Thyroid gland (tissue), 4 donors: ENCODE measurements at regions not wholly inside any gene's neighbourhood (a gene's known extent, or its start where the extent isn't known, plus 50 kb on each side); places are given as distances from the start of the nearest gene placed in this dataset.

Source experiments
- DNase-seq, 2 donors: peaks; one replicate each; pipeline ENCODE4 v3.0.0-alpha.2; 2019
- H3K27ac ChIP-seq, 3 donors: fragments of 200-600 bp; sonication (generic); 1 replicate in 2 of 3; 2 replicates in 1 of 3; pipeline ENCODE4 v1.5.1; 2016 to 2019; ENCODE audit warnings: mild to moderate bottlenecking in 1 of 3, moderate library complexity in 1 of 3
- H3K27me3 ChIP-seq: fragments of 200-600 bp; sonication (generic); one replicate; pipeline ENCODE4 v1.5.1; 2019
- H3K36me3 ChIP-seq, 2 donors: fragments of 200-600 bp; sonication (generic); one replicate each; pipeline ENCODE4 v1.5.1; 2016 to 2019
- H3K4me1 ChIP-seq, 2 donors: fragments of 200-600 bp; sonication (generic); one replicate each; pipeline ENCODE4 v1.5.1; 2017 to 2019
- H3K4me3 ChIP-seq, 3 donors: fragments of 200-600 bp; sonication (generic); replicated peaks in 1 of 3; 1 replicate in 2 of 3; 2 replicates in 1 of 3; pipeline ENCODE4 v1.5.1; 2016; ENCODE audit warnings: mild to moderate bottlenecking in 1 of 3
- H3K9me3 ChIP-seq: fragments of 200-600 bp; sonication (generic); one replicate; pipeline ENCODE4 v1.5.1; 2017
- POLR2A ChIP-seq, 2 donors: fragments of 450-650 bp; IDR thresholded peaks; one replicate each; pipeline ENCODE4 v1.6.1; 2017; ENCODE audit warnings: antibody characterized with exemption in 2 of 2, mild to moderate bottlenecking in 2 of 2, moderate library complexity in 1 of 2
- WGBS, 2 donors: methylation state at CpG; one replicate each; pipeline ENCODE4 v1.1.5; 2017; 5-methylcytosine and 5-hydroxymethylcytosine counted together
- intact Hi-C: fragments of 100-400 bp; cut with DNase I; formaldehyde crosslinking; loops from one replicate; pipeline ENCODE4 v1.15.1; 2023
- TF ChIP-seq, protein P1 (sequence below), 6 experiments: fragments of 200-600 bp in 3 of 6; fragments of 450-650 bp in 3 of 6; sonication (generic) in 3 of 6; IDR thresholded peaks; one replicate each; pipeline ENCODE4 v1.5.1; 2016 to 2019; ENCODE audit warnings: antibody characterized with exemption in 6 of 6, mild to moderate bottlenecking in 2 of 6, inconsistent platforms in 1 of 6, moderate library complexity in 1 of 6

DNA sequence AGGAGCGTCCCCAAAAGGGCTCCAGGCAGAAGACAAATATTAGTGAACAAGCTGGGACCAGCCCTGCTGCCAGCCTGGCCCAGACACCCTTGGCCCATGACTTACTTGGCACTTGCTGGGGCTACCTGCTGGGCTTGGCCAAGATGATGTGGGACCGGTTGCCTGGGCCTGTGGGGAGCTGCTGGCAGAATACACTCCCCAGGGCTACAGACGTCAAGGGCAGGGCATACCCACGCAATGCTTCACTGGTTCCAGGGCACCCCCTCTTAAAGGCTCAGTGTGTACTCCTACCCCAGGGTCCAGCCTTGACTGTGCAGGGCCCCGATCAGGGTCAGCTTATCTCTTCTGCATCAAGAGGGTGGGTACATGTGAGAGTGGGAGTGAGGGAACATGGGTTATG, 106.5 kb upstream of the SLC2A1 start:
- no peaks in the 10 kb centered on the region for H3K36me3 ChIP-seq
- TF ChIP-seq, protein P1, sequence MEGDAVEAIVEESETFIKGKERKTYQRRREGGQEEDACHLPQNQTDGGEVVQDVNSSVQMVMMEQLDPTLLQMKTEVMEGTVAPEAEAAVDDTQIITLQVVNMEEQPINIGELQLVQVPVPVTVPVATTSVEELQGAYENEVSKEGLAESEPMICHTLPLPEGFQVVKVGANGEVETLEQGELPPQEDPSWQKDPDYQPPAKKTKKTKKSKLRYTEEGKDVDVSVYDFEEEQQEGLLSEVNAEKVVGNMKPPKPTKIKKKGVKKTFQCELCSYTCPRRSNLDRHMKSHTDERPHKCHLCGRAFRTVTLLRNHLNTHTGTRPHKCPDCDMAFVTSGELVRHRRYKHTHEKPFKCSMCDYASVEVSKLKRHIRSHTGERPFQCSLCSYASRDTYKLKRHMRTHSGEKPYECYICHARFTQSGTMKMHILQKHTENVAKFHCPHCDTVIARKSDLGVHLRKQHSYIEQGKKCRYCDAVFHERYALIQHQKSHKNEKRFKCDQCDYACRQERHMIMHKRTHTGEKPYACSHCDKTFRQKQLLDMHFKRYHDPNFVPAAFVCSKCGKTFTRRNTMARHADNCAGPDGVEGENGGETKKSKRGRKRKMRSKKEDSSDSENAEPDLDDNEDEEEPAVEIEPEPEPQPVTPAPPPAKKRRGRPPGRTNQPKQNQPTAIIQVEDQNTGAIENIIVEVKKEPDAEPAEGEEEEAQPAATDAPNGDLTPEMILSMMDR (IDR thresholded peaks at IDR 0.05), result no peak
- TF ChIP-seq POLR2A (IDR thresholded peaks at IDR 0.05), result no peak
- H3K27ac ChIP-seq, result no peak overlapping the region
- 53 to 79% methylated on average over 2 to 3 of the region's 5 CpGs for WGBS, 2 donors
- H3K9me3 ChIP-seq, result no peaks in the 10 kb centered on the region
- H3K4me1 ChIP-seq, result peaks cover 3 to 16% of the 10 kb centered on the region in 2 donors
- no peak overlapping the region for H3K4me3 ChIP-seq
- no peaks in the 10 kb centered on the region for H3K27me3 ChIP-seq
- DNase-seq, result no peak
- intact Hi-C loops, result no loop called here

DNA sequence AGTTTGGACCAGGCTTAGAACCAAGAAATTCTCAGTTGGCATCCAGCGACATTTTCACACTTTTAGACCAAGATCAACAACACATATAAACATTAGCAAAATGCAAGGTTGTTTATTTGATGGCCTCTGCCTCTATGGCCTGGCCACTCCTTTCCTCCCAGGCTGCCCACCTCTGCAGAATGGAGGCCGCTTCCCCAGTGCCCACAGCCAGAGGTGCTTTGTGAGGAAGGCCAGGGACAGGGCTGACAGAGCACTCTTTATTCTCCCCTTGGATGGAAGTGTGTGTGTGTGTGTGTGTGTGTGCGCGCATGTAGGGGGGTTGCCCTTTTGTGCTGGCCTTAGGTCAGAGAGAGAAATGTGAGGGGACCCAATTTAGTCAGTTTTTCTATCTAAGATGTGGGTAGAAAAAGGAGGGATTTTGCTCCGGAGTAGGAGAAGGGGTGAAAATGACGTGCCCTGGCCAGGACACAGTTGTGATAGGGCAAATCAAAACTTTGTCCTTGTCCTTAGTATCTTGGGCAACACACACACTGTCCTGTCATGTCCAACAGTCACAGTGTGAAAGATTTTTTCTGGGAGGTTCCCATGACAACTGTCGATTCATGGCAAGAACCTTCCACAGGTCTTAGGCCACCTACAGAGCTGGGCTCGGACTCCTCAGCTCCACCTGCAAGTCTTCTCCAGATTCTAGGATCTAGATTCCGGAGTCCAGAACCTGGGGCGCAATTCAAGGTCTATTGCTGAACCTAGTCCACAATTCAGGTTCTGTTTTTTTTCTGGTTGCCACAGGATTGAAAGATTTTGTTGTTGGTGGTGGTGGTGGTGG, 104.9 kb upstream of the SLC2A1 start:
- intact Hi-C loops, result no loop called here
- WGBS, 2 donors, result 94% methylated on average over 10 of the region's 10 CpGs
- H3K9me3 ChIP-seq, result no peaks in the 10 kb centered on the region
- H3K4me3 ChIP-seq, result no peak overlapping the region
- H3K27ac ChIP-seq, result no peak overlapping the region
- TF ChIP-seq, protein P1 (IDR thresholded peaks at IDR 0.05), result no peak
- no peak for TF ChIP-seq POLR2A (IDR thresholded peaks at IDR 0.05)
- no peaks in the 10 kb centered on the region for H3K27me3 ChIP-seq
- H3K36me3 ChIP-seq, result no peaks in the 10 kb centered on the region
- H3K4me1 ChIP-seq, result peaks cover 0 to 8% of the 10 kb centered on the region in 2 donors
- no peak for DNase-seq

DNA sequence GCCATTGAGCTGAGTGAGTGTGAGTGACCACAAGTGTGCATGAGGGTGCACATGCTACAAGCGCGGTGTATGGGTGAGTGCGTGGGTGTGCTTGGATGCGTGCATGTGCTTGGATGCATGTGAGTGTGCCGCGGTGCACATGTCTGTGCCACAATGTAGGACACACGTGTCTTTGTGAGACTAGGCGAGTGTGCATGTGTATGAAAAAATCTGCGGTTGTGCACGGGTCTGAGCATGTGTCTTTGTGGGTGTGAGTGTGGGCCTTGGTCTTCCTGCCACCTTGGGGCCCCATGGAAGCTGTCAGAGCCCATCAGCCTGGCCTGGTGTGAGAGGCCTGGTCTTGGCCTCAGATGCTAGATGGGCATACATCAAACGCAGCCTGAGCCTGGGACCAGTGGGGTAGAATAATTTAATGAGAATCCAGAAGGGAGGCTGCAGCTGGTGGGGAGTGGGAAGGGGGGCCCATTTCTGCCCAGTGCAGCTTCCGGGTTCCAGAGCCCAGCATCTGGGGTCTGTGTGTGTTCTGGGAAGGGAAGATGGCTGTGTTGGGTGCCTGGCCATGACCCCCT, 103.9 kb upstream of the SLC2A1 start:
- 91 to 92% methylated on average over 12 of the region's 12 CpGs for WGBS, 2 donors
- DNase-seq, result no peak
- Histone ChIP-seq H3K36me3 (no peaks in the 10 kb centered on the region), H3K27ac (no peak overlapping the region), H3K4me1 (no peaks in the 10 kb centered on the region), H3K4me3 (no peak overlapping the region), H3K9me3 (no peaks in the 10 kb centered on the region), H3K27me3 (no peaks in the 10 kb centered on the region)
- intact Hi-C loops, result no loop called here
- no peak for TF ChIP-seq POLR2A (IDR thresholded peaks at IDR 0.05)
- TF ChIP-seq, protein P1 (IDR thresholded peaks at IDR 0.05), result no peak

DNA sequence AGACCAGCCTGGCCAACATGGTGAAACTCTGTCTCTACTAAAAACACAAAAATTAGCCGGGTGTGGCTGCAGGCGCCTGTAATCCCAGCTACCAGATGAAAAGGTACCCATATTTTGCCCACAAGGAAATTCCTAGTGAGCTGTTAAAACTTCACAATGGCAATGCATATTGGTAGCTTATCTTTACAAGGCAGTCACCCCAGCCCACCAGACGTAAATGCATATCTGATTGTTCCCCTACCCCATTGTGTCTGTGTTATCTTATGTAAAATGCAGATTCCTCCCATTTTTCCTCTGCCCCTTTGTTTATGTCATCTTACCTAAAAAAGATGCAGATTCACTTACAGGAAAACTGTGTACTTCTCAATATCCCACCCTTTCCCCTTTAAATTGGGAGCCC, 103.1 kb upstream of the SLC2A1 start:
- DNase-seq, result no peak
- Histone ChIP-seq H3K27me3 (no peaks in the 10 kb centered on the region), H3K9me3 (no peaks in the 10 kb centered on the region), H3K36me3 (no peaks in the 10 kb centered on the region), H3K4me1 (no peaks in the 10 kb centered on the region), H3K4me3 (no peak overlapping the region), H3K27ac (no peak overlapping the region)
- intact Hi-C loops, result no loop called here
- TF ChIP-seq, protein P1 (IDR thresholded peaks at IDR 0.05), result no peak
- no peak for TF ChIP-seq POLR2A (IDR thresholded peaks at IDR 0.05)
- 91 to 95% methylated on average over 3 of the region's 3 CpGs for WGBS, 2 donors
